ENCODE measurements at regions not wholly inside any gene's neighbourhood (a gene's known extent, or its start where the extent isn't known, plus 50 kb on each side); places are given as distances from the start of the nearest gene placed in this dataset.

DNA sequence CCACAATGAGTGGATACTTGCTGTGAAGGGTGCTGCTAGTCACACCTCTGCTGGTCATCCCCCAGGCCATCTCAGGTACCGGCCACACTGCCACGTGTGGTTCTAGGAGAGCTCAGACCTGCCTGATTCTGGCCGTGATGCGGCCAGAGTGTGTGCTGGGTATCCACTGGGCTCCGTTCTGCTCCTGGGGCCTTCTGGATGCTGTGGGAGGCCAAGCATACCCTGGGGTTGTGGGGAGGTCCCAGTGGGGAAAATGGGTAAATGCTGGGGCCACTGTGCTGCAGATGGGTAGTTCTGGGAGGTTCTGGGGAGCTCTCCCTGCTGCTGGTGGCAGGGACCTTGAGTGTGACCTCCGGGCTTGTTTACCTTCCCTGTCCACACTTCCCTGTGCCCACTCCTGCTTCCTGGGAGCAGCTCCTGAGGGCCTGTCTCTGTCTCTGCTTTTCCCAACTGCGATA, 318.4 kb downstream of the GLRX3 start:
- no peak overlapping the region for H3K4me3 ChIP-seq (ENCODE audit: low read depth, low read length)
- no peak for DNase-seq (ENCODE audit: low read depth)
- no peak for TF ChIP-seq CTCF (conservative IDR thresholded peaks at IDR 0.05; ENCODE audit: low read depth, low read length)

GRCh38 chr10:130455111-130455695, 319.0 kb downstream of the GLRX3 start:
- H3K4me3 ChIP-seq (ENCODE audit: low read depth, low read length), result no peak overlapping the region
- no peak for DNase-seq (ENCODE audit: low read depth)
- TF ChIP-seq CTCF (conservative IDR thresholded peaks at IDR 0.05; ENCODE audit: low read depth, low read length), result no peak

DNA sequence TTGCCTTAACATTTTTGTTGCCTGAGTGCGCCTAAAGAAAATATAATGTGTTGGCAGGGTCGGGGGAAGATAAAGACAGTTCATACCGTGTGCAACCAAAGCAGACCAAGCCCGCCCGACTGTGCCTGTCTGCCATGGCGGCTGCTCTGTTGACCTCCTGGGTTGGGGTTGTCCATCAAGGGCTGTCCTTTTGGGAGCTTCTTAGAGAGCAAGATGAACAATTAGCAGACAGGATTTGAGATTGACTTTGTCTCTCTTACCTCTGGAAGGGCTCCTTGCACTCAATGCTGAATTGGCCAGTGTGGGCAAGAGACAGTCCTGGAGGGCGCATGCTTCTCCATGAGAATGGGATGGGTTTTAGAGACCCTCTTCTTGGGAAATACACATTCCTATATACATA, 319.6 kb downstream of the GLRX3 start:
- H3K4me3 ChIP-seq (ENCODE audit: low read depth, low read length), result no peak overlapping the region
- TF ChIP-seq CTCF (conservative IDR thresholded peaks at IDR 0.05; ENCODE audit: low read depth, low read length), result no peak
- no peak for DNase-seq (ENCODE audit: low read depth)

GRCh38 chr10:130456616-130457015, 320.4 kb downstream of the GLRX3 start:
- no peak overlapping the region for H3K4me3 ChIP-seq (ENCODE audit: low read depth, low read length)
- TF ChIP-seq CTCF (conservative IDR thresholded peaks at IDR 0.05; ENCODE audit: low read depth, low read length), result no peak
- DNase-seq (ENCODE audit: low read depth), result no peak

DNA sequence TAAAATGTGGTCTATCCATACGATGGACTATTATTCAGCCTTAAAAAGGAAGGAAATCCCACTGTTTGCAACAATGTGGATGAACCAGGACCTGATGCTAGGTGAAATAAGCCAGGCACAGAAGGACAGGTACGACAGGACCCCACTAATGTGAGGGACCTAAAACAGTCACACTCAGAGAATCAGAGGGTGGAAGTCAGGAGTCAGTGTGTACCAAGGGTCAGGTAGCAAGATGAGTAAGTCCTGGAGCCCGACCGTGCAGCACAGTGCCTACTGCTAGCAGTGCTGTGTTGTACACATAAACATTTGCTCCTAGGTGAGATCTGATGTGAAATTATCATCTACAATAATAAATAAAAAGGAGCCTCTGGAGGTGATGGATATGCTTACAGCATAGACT, 322.3 kb downstream of the GLRX3 start:
- no peak for DNase-seq (ENCODE audit: low read depth)
- TF ChIP-seq CTCF (conservative IDR thresholded peaks at IDR 0.05; ENCODE audit: low read depth, low read length), result no peak
- H3K4me3 ChIP-seq (ENCODE audit: low read depth, low read length), result no peak overlapping the region

GRCh38 chr10:130459011-130459410, 322.8 kb downstream of the GLRX3 start:
- no peak for DNase-seq (ENCODE audit: low read depth)
- no peak overlapping the region for H3K4me3 ChIP-seq (ENCODE audit: low read depth, low read length)
- no peak for TF ChIP-seq CTCF (conservative IDR thresholded peaks at IDR 0.05; ENCODE audit: low read depth, low read length)

DNA sequence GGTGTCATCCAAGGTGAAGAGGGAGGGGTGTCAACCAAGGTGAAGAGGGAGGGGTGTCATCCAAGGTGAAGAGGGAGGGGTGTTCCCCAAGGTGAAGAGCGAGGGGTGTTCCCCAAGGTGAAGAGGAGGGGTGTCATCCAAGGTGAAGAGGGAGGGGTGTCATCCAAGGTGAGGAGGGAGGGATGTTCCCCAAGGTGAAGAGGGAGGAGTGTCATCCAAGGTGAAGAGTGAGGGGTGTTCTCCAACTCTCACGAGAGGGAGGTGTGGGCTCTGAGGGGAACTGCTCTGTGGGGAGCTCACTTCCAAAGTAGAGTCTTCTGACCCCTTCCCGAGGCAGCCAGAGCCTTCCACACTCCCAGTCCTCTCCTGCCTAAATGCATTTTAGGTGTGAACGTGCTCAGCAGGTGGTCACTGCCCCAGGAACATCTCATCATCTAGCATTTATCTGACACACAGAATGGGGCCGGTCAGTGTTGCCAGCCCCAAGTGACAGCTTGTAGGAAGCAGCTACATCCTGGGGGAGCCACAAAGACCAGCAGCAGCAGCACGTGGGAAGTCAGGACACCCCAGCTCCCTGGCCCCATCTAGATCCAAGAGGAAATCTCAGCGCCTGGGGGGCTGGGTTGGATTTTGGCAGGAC, 323.8 kb downstream of the GLRX3 start:
- no peak for TF ChIP-seq CTCF (conservative IDR thresholded peaks at IDR 0.05; ENCODE audit: low read depth, low read length)
- no peak overlapping the region for H3K4me3 ChIP-seq (ENCODE audit: low read depth, low read length)
- DNase-seq (ENCODE audit: low read depth), result no peak

All from epithelial cell of proximal tubule (primary cell).